ENCODE measurements at regions not wholly inside any gene's neighbourhood (a gene's known extent, or its start where the extent isn't known, plus 50 kb on each side); places are given as distances from the start of the nearest gene placed in this dataset.

DNA sequence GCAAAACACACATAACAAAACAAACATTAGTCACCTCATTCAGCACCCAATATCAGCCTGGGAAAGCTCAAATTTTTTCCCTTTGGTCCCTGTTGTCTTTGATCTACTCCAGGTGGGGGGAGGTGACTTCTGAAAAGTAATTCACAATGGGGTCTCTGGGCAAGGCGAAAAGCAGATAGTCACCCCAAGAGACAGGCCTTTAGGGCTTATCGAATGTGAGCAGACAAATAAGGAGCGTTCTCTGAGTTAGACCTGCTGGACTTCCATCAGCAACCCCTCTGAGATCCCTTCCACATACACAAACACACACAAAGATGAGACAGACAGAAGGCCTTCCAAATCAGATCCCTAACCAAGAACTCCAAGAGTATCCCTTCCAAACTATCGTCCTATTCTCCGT, 171.0 kb upstream of the SMAD3 start:
- CTCF ChIA-PET: interaction anchor here (1.4 kb wide), 1 partner anchor 8 kb away, joined by 5 read pairs; no protein-coding TSS in a partner anchor

DNA sequence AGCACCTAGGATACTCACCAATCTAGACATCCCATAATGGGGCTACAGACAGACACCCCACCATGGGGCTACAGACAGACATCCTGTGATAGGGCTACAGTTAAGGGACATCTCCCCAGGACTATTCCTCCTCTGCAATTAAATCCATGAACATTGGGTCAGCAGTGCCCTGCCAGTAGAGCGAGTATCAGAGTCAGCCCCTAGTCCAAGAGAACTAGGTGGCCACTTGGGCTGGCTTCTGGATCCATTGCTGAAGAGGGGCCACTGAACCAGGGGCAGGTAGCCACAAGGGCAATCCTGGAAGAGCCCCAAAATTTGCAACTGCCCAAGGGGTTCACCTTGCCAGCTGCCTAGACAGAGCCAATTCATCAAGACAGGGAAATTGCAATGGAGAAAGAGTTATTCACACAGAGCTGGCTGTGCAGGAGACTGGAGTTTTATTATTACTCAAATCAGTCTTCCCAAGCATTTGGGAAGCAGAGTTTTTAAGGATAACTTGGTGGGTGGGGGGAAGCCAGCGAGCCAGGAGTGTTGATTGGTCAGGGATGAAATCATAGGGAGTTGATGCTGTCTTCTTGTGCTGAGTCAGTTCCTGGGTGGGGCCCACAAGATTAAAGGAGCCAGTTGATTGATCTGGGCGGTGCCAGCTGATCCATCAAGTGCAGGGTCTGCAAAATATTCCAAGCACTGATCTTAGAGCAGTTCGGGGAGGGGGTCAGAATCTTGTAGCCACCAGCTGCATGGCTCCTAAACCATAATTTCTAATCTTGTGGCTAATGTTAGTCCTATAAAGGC, 170.2 kb upstream of the SMAD3 start:
- Mint-ChIP-seq H3K27ac (no peak overlapping the region), H3K27me3 (ENCODE audit: low read depth) (peaks cover 15% of the 10 kb centered on the region), H3K4me1 (ENCODE audit: low read depth) (peaks cover 19% of the 10 kb centered on the region), H3K36me3 (ENCODE audit: low read depth) (no peaks in the 10 kb centered on the region), H3K9me3 (ENCODE audit: insufficient read depth) (no peaks in the 10 kb centered on the region), H3K4me3 (no peak overlapping the region)
- ATAC-seq: no peak
- no peak for DNase-seq
- ChIA-PET CTCF (no interaction called here), POLR2A (no interaction called here)

More for the DNA sequence above, 171.0 kb upstream of the SMAD3 start:
- H3K27ac Mint-ChIP-seq: no peak overlapping the region
- ATAC-seq (no peak), DNase-seq (peak; percentile 8)
- no peak overlapping the region for H3K4me3 Mint-ChIP-seq
- H3K36me3 Mint-ChIP-seq (ENCODE audit: low read depth): no peaks in the 10 kb centered on the region
- H3K9me3 Mint-ChIP-seq (ENCODE audit: insufficient read depth): no peaks in the 10 kb centered on the region
- POLR2A ChIA-PET: no interaction called here
- peaks cover 15% of the 10 kb centered on the region for H3K27me3 Mint-ChIP-seq (ENCODE audit: low read depth)
- H3K4me1 Mint-ChIP-seq (ENCODE audit: low read depth): peaks cover 19% of the 10 kb centered on the region

DNA sequence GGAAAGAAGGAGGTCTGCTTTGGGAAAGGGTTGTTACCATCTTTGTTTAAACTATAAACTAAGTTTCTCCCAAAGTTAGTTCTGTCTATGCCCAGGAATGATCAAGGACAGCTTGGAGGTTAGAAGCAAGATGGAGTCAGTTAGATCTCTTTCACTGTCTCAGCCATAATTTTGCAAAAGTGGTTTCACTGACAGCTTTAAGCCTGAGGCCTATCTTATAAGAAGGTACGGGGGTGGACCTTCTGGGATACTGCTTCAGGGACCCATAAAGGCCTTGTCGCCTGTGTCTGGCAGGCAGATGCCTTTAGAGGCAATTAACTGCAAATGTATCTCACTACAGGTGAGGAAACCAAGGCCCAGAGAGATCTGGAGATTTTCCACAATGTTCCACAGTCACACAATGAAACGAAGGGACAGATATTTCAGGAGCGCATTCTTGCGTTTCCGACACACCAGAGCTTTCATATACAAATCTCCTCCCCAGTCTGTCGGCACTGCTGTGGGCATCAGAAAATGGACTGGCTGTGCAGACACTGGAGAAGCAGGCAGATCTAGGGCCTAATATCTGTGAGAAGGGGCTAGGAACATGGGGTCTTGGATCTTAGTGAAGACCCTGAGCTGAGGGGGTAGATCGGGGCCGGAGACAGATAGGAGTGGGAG, 169.5 kb upstream of the SMAD3 start:
- ChIA-PET POLR2A (no interaction called here), CTCF (no interaction called here)
- H3K27ac Mint-ChIP-seq: no peak overlapping the region
- peaks cover 15% of the 10 kb centered on the region for H3K27me3 Mint-ChIP-seq (ENCODE audit: low read depth)
- DNase-seq (no peak), ATAC-seq (no peak)
- H3K36me3 Mint-ChIP-seq (ENCODE audit: low read depth): no peaks in the 10 kb centered on the region
- H3K4me1 Mint-ChIP-seq (ENCODE audit: low read depth): peaks cover 21% of the 10 kb centered on the region
- H3K4me3 Mint-ChIP-seq: no peak overlapping the region
- no peaks in the 10 kb centered on the region for H3K9me3 Mint-ChIP-seq (ENCODE audit: insufficient read depth)

DNA sequence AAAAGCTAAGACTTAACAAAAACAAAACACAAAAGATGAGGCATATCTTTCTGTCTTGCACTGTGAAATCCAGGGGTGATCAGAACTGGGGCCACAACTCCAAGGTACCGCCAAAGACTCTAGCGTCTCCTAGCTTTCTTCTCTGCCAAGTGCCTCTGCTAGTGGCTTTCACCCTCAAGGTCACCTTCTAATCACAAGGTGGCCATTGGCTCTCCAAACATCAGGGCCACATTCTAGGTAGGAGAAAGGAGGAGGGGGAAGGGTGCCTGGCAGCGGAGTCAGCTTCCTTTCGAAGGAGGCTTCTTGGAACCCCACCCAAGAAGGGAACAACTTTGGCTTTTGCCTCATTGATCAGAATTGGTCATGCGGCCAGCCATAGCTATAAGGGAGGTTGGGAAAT, 168.8 kb upstream of the SMAD3 start:
- Mint-ChIP-seq H3K36me3 (ENCODE audit: low read depth) (no peaks in the 10 kb centered on the region), H3K9me3 (ENCODE audit: insufficient read depth) (no peaks in the 10 kb centered on the region), H3K4me3 (no peak overlapping the region), H3K4me1 (ENCODE audit: low read depth) (peaks cover 27% of the 10 kb centered on the region), H3K27ac (no peak overlapping the region), H3K27me3 (ENCODE audit: low read depth) (peaks cover 15% of the 10 kb centered on the region)
- ATAC-seq: no peak
- POLR2A ChIA-PET: no interaction called here
- DNase-seq: no peak
- CTCF ChIA-PET: no interaction called here

GRCh38 chr15:66897416-66897815, 168.0 kb upstream of the SMAD3 start:
- no peak overlapping the region for H3K4me3 Mint-ChIP-seq
- H3K36me3 Mint-ChIP-seq (ENCODE audit: low read depth): no peaks in the 10 kb centered on the region
- DNase-seq (no peak), ATAC-seq (no peak)
- no peaks in the 10 kb centered on the region for H3K9me3 Mint-ChIP-seq (ENCODE audit: insufficient read depth)
- peaks cover 30% of the 10 kb centered on the region for H3K4me1 Mint-ChIP-seq (ENCODE audit: low read depth)
- ChIA-PET CTCF (no interaction called here), POLR2A (no interaction called here)
- H3K27ac Mint-ChIP-seq: no peak overlapping the region
- H3K27me3 Mint-ChIP-seq (ENCODE audit: low read depth): peaks cover 11% of the 10 kb centered on the region

DNA sequence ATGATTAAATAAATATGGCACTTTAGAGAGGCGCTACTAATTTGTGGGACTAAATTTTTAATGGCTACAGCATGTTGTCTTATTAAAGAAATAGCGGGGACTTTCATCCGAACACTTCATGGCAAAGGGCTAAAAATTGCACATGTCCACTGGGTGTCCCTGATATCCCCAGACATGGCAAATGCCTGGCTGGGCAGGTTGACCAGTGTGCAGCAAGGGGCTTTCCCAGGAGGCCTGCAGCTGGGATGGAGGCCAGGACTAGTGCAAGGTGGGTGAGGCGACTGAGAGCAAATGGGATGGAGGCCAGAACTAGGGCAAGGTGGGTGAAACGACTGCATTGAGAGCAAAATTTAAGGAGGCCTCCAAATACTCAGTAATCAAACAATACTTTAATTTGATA, 167.4 kb upstream of the SMAD3 start:
- Mint-ChIP-seq H3K9me3 (ENCODE audit: insufficient read depth) (no peaks in the 10 kb centered on the region), H3K4me1 (ENCODE audit: low read depth) (peaks cover 30% of the 10 kb centered on the region), H3K4me3 (no peak overlapping the region), H3K27ac (no peak overlapping the region), H3K27me3 (ENCODE audit: low read depth) (peaks cover 11% of the 10 kb centered on the region), H3K36me3 (ENCODE audit: low read depth) (no peaks in the 10 kb centered on the region)
- ATAC-seq: no peak
- POLR2A ChIA-PET: no interaction called here
- no peak for DNase-seq
- CTCF ChIA-PET: no interaction called here

DNA sequence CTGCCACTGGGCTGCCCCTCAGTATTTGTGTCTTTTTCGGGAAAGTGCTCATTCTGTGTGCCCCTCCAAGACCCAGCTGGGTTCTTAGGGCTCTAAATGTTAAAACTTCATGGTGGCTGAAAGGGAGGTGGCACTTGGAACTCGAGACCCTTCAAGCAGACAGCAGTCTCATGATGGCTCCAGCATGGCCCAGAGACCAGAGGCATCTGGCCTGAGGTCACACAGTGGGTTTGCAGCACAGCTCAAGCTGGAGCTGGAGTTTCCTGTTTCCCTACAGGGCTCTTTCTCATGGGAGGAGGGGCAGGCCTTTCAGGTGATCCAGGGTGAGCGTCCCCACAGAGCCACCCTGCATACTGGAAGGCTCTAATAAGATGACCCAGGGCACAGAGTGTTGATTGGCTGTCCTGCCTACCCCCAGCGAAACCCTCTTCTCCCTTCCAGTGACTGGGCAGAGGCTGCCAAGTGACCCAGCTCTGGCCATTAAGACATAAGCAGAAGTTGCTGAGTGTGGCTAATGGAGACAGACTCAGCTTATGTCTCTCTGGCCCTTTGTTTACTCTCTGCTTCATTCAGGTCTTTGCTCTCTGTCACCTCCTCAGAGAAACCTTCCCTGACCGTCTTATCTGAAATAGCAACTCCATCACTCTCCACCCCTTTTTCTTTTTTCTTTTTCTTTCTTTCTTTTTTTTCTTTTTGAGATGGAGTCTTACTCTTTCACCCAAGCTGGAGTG, 166.6 kb upstream of the SMAD3 start:
- no peak for DNase-seq
- Mint-ChIP-seq H3K27me3 (ENCODE audit: low read depth) (peaks cover 7% of the 10 kb centered on the region), H3K9me3 (ENCODE audit: insufficient read depth) (no peaks in the 10 kb centered on the region), H3K4me1 (ENCODE audit: low read depth) (peaks cover 31% of the 10 kb centered on the region), H3K27ac (no peak overlapping the region), H3K4me3 (no peak overlapping the region), H3K36me3 (ENCODE audit: low read depth) (no peaks in the 10 kb centered on the region)
- POLR2A ChIA-PET: no interaction called here
- ATAC-seq: no peak
- CTCF ChIA-PET: interaction anchor here (1.2 to 1.3 kb wide), 2 partner anchors 9 to 47 kb away, joined by 3 to 5 read pairs; no protein-coding TSS in a partner anchor

DNA sequence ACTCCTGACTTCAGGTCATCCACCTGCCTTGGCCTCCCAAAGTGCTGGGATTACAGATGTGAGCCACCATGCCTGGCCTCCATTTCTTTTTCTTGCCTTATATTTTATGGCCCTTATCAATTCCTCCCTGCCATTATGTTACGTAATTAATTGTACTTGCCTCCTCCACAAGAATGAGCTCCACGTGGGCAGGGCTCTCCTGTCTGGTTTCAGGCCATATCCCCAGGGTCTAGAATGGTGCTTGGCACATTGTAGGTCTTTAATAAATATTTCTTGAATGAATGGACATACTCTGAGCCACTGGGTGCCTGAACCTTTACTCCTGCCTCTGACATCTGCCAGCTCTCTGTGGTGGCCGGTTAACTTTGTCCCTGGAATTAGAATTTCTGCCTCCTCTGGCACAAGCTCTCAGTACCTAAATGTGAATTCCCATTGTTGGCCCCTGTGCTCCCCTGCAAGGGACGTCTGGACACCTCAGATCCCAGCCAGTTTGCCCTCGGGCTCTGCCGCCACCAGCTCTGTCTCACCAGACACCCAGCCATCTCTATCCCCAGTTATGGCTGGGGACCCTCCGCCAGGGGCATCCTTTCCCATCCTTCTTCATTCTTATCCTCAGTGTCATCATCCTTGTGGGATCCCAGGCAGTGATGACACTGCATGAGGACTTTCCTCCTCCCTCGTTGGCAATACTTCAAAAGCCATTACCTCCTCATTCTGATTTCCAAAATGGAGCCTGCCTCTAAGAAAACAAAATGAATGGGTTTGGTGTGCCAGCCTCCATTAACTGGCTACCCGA, 165.6 kb upstream of the SMAD3 start:
- ATAC-seq (no peak), DNase-seq (no peak)
- Mint-ChIP-seq H3K4me3 (no peak overlapping the region), H3K4me1 (ENCODE audit: low read depth) (peaks cover 33% of the 10 kb centered on the region), H3K9me3 (ENCODE audit: insufficient read depth) (no peaks in the 10 kb centered on the region), H3K27me3 (ENCODE audit: low read depth) (no peaks in the 10 kb centered on the region), H3K27ac (no peak overlapping the region), H3K36me3 (ENCODE audit: low read depth) (no peaks in the 10 kb centered on the region)
- ChIA-PET POLR2A (interaction anchor here (1.2 kb wide), 1 partner anchor 11 kb away, joined by 3 read pairs; no protein-coding TSS in a partner anchor), CTCF (interaction anchor here (1.2 to 1.3 kb wide), 2 partner anchors 8 to 48 kb away, joined by 3 to 5 read pairs; no protein-coding TSS in a partner anchor)

GRCh38 chr15:66900586-66901310, 164.7 kb upstream of the SMAD3 start:
- Mint-ChIP-seq H3K36me3 (ENCODE audit: low read depth) (no peaks in the 10 kb centered on the region), H3K9me3 (ENCODE audit: insufficient read depth) (no peaks in the 10 kb centered on the region), H3K4me3 (no peak overlapping the region), H3K27me3 (ENCODE audit: low read depth) (no peaks in the 10 kb centered on the region), H3K4me1 (ENCODE audit: low read depth) (peaks cover 28% of the 10 kb centered on the region), H3K27ac (peak overlapping the region; percentile 61)
- POLR2A ChIA-PET: interaction anchor here (1.2 kb wide), 1 partner anchor 10 kb away, joined by 3 read pairs; no protein-coding TSS in a partner anchor
- no peak for DNase-seq
- CTCF ChIA-PET: no interaction called here
- ATAC-seq: no peak

GRCh38 chr15:66901336-66902100, 163.9 kb upstream of the SMAD3 start:
- H3K36me3 Mint-ChIP-seq (ENCODE audit: low read depth): no peaks in the 10 kb centered on the region
- H3K27me3 Mint-ChIP-seq (ENCODE audit: low read depth): no peaks in the 10 kb centered on the region
- peak overlapping the region; percentile 61 for H3K27ac Mint-ChIP-seq
- ATAC-seq: no peak
- ChIA-PET POLR2A (no interaction called here), CTCF (interaction anchor here (0.8 to 2.5 kb wide), 2 partner anchors 11 to 39 kb away, joined by 3 to 25 read pairs; no protein-coding TSS in a partner anchor)
- no peak overlapping the region for H3K4me3 Mint-ChIP-seq
- H3K9me3 Mint-ChIP-seq (ENCODE audit: insufficient read depth): no peaks in the 10 kb centered on the region
- H3K4me1 Mint-ChIP-seq (ENCODE audit: low read depth): peaks cover 26% of the 10 kb centered on the region
- DNase-seq: no peak
